ENCODE measurements at regions not wholly inside any gene's neighbourhood (a gene's known extent, or its start where the extent isn't known, plus 50 kb on each side); places are given as distances from the start of the nearest gene placed in this dataset.
A peak's percentile ranks its signal among the peaks of the same experiment; 100 is the strongest.

GRCh38 chr13:84654654-84655275, 772.5 kb upstream of the SLITRK1 start:
- no TSS peak for BruUV-seq (replicated peaks)
- no peak overlapping the region for H3K9ac ChIP-seq (ENCODE audit: control insufficient read depth, insufficient read depth, low read length)
- ATAC-seq (peak; percentile 56), FAIRE-seq (no peak), DNase-seq (ENCODE audit: low read depth, low spot score) (no peak)
- 6% methylated on average over 5 of the region's 5 CpGs for WGBS (ENCODE audit: insufficient coverage, insufficient replicate concordance, low lambda C conversion rate, missing lambda C conversion rate)
- in situ Hi-C loops (cut with MboI), result no loop called here
- ChIA-PET SMC1A (ENCODE audit: uncharacterized antibody, unreplicated experiment) (interaction anchor here (0.8 kb wide), 1 partner anchor 25 kb away, joined by 3 read pairs; no protein-coding TSS in a partner anchor), CTCF (no interaction called here), POLR2A (no interaction called here), RAD21 (ENCODE audit: unreplicated experiment) (no interaction called here)
- no peaks in the 10 kb centered on the region for H3K4me1 ChIP-seq (ENCODE audit: control insufficient read depth, insufficient read depth, low read length)
- H3K4me2 ChIP-seq (ENCODE audit: control insufficient read depth, insufficient read depth), result no peak overlapping the region
- intact Hi-C loops (cut with micrococcal nuclease; ENCODE audit: unreplicated experiment), result no loop called here
- H3K27ac ChIP-seq (ENCODE audit: control insufficient read depth, insufficient read depth), result no peak overlapping the region
- no peaks in the 10 kb centered on the region for H4K20me1 ChIP-seq (ENCODE audit: control insufficient read depth, insufficient read depth)
- H3K4me3 ChIP-seq, result no peak overlapping the region
- no peak overlapping the region for H2AFZ ChIP-seq (ENCODE audit: control insufficient read depth, low read depth, low read length)
- H3K36me3 ChIP-seq (ENCODE audit: control insufficient read depth in 2 of 2, insufficient read depth in 2 of 2, low read length in 1 of 2), result no peaks in the 10 kb centered on the region
- no peaks in the 10 kb centered on the region for H3K79me2 ChIP-seq (ENCODE audit: control insufficient read depth, insufficient read depth, low read length)
- H3K27me3 ChIP-seq (replicated peaks in 1 of 2; ENCODE audit: control insufficient read depth in 2 of 2, insufficient read depth in 2 of 2, low read length in 1 of 2), result no peaks in the 10 kb centered on the region
- TF ChIP-seq SUZ12 (IDR thresholded peaks at IDR 0.05; ENCODE audit: unreplicated experiment), result no peak
- TF ChIP-seq PAX5 (IDR thresholded peaks at IDR 0.05; ENCODE audit: borderline replicate concordance, low read depth, low read length), result peak; percentile 81
- peak; percentile 21; the same call in 1 of the 2 replicates for TF ChIP-seq RUNX3 (IDR thresholded peaks at IDR 0.05; ENCODE audit: low read length)
- TF ChIP-seq TCF3 (IDR thresholded peaks at IDR 0.05; ENCODE audit: borderline replicate concordance, insufficient read depth, low read depth, low read length), result no peak
- no peaks in the 10 kb centered on the region for H3K9me3 ChIP-seq (replicated peaks; ENCODE audit: control insufficient read depth, insufficient read depth, low read length)

- no peak overlapping the region for H3K4me2 ChIP-seq (ENCODE audit: control insufficient read depth, insufficient read depth)
- intact Hi-C loops (cut with micrococcal nuclease; ENCODE audit: unreplicated experiment) (no loop called here), in situ Hi-C loops (cut with MboI) (no loop called here)
- H3K4me1 ChIP-seq (ENCODE audit: control insufficient read depth, insufficient read depth, low read length), result no peaks in the 10 kb centered on the region
- WGBS (ENCODE audit: insufficient coverage, insufficient replicate concordance, low lambda C conversion rate, missing lambda C conversion rate), result 14% methylated on average over 3 of the region's 3 CpGs
- no peaks in the 10 kb centered on the region for H3K79me2 ChIP-seq (ENCODE audit: control insufficient read depth, insufficient read depth, low read length)
- H3K4me3 ChIP-seq, result no peak overlapping the region
- H3K27ac ChIP-seq (ENCODE audit: control insufficient read depth, insufficient read depth), result no peak overlapping the region
- no peak overlapping the region for H3K9ac ChIP-seq (ENCODE audit: control insufficient read depth, insufficient read depth, low read length)
- H3K36me3 ChIP-seq (ENCODE audit: control insufficient read depth in 2 of 2, insufficient read depth in 2 of 2, low read length in 1 of 2), result no peaks in the 10 kb centered on the region
- H2AFZ ChIP-seq (ENCODE audit: control insufficient read depth, low read depth, low read length), result no peak overlapping the region
- ATAC-seq (no peak), DNase-seq (ENCODE audit: low read depth, low spot score) (no peak), FAIRE-seq (no peak)
- ChIA-PET CTCF (no interaction called here), POLR2A (no interaction called here), RAD21 (ENCODE audit: unreplicated experiment) (no interaction called here), SMC1A (ENCODE audit: uncharacterized antibody, unreplicated experiment) (interaction anchor here (0.8 kb wide), 1 partner anchor 25 kb away, joined by 3 read pairs; no protein-coding TSS in a partner anchor)
- no peak for TF ChIP-seq MTA3 (IDR thresholded peaks at IDR 0.05; ENCODE audit: borderline replicate concordance, low read length)
- TF ChIP-seq ATF7 (IDR thresholded peaks at IDR 0.05; ENCODE audit: low read depth), result no peak
- no peak for TF ChIP-seq PKNOX1 (IDR thresholded peaks at IDR 0.05)
- no peak for TF ChIP-seq NR2F1 (conservative IDR thresholded peaks at IDR 0.05)
- TF ChIP-seq, protein P1, sequence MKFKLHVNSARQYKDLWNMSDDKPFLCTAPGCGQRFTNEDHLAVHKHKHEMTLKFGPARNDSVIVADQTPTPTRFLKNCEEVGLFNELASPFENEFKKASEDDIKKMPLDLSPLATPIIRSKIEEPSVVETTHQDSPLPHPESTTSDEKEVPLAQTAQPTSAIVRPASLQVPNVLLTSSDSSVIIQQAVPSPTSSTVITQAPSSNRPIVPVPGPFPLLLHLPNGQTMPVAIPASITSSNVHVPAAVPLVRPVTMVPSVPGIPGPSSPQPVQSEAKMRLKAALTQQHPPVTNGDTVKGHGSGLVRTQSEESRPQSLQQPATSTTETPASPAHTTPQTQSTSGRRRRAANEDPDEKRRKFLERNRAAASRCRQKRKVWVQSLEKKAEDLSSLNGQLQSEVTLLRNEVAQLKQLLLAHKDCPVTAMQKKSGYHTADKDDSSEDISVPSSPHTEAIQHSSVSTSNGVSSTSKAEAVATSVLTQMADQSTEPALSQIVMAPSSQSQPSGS (IDR thresholded peaks at IDR 0.05; ENCODE audit: low read length), result no peak
- no peak for TF ChIP-seq TCF3 (IDR thresholded peaks at IDR 0.05; ENCODE audit: borderline replicate concordance, insufficient read depth, low read depth, low read length)
- TF ChIP-seq, protein P2, sequence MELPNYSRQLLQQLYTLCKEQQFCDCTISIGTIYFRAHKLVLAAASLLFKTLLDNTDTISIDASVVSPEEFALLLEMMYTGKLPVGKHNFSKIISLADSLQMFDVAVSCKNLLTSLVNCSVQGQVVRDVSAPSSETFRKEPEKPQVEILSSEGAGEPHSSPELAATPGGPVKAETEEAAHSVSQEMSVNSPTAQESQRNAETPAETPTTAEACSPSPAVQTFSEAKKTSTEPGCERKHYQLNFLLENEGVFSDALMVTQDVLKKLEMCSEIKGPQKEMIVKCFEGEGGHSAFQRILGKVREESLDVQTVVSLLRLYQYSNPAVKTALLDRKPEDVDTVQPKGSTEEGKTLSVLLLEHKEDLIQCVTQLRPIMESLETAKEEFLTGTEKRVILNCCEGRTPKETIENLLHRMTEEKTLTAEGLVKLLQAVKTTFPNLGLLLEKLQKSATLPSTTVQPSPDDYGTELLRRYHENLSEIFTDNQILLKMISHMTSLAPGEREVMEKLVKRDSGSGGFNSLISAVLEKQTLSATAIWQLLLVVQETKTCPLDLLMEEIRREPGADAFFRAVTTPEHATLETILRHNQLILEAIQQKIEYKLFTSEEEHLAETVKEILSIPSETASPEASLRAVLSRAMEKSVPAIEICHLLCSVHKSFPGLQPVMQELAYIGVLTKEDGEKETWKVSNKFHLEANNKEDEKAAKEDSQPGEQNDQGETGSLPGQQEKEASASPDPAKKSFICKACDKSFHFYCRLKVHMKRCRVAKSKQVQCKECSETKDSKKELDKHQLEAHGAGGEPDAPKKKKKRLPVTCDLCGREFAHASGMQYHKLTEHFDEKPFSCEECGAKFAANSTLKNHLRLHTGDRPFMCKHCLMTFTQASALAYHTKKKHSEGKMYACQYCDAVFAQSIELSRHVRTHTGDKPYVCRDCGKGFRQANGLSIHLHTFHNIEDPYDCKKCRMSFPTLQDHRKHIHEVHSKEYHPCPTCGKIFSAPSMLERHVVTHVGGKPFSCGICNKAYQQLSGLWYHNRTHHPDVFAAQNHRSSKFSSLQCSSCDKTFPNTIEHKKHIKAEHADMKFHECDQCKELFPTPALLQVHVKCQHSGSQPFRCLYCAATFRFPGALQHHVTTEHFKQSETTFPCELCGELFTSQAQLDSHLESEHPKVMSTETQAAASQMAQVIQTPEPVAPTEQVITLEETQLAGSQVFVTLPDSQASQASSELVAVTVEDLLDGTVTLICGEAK (IDR thresholded peaks at IDR 0.05; ENCODE audit: borderline replicate concordance), result no peak
- no peaks in the 10 kb centered on the region for H3K27me3 ChIP-seq (replicated peaks in 1 of 2; ENCODE audit: control insufficient read depth in 2 of 2, insufficient read depth in 2 of 2, low read length in 1 of 2)
- BruUV-seq (replicated peaks), result no TSS peak
- H4K20me1 ChIP-seq (ENCODE audit: control insufficient read depth, insufficient read depth), result no peaks in the 10 kb centered on the region
- no peaks in the 10 kb centered on the region for H3K9me3 ChIP-seq (replicated peaks; ENCODE audit: control insufficient read depth, insufficient read depth, low read length)
Measured at GRCh38 chr13:84653915-84654534, 771.8 kb upstream of the SLITRK1 start.
